MV-4-11 (cell line): ENCODE measurements at regions not wholly inside any gene's neighbourhood (a gene's known extent, or its start where the extent isn't known, plus 50 kb on each side); places are given as distances from the start of the nearest gene placed in this dataset.
A peak's percentile ranks its signal among the peaks of the same experiment; 100 is the strongest.

Experiments used
- DNase-seq: peaks from one replicate; lab custom pipeline; 2025; lab: John Stamatoyannopoulos, UW

GRCh38 chr5:135702191-135702590, 123.4 kb upstream of the CXCL14 start:
- no peak for DNase-seq

- no peak for DNase-seq
Observed at GRCh38 chr5:135700731-135701130, 121.9 kb upstream of the CXCL14 start.

GRCh38 chr5:135697959-135698345, 119.2 kb upstream of the CXCL14 start:
- DNase-seq, result no peak

- no peak for DNase-seq
Observed at GRCh38 chr5:135697251-135697958, 118.6 kb upstream of the CXCL14 start.

GRCh38 chr5:135696317-135696716, 117.5 kb upstream of the CXCL14 start:
- no peak for DNase-seq

GRCh38 chr5:135695656-135696313, 117.0 kb upstream of the CXCL14 start:
- no peak for DNase-seq

GRCh38 chr5:135694906-135695305, 116.1 kb upstream of the CXCL14 start:
- DNase-seq, result no peak

- DNase-seq, result no peak
Observed at GRCh38 chr5:135694012-135694411, 115.2 kb upstream of the CXCL14 start.

- DNase-seq, result no peak
Observed at GRCh38 chr5:135693371-135693955, 114.7 kb upstream of the CXCL14 start.

GRCh38 chr5:135691044-135691443, 112.3 kb upstream of the CXCL14 start:
- no peak for DNase-seq

GRCh38 chr5:135690466-135690865, 111.7 kb upstream of the CXCL14 start:
- no peak for DNase-seq

GRCh38 chr5:135689506-135689905, 110.7 kb upstream of the CXCL14 start:
- DNase-seq, result no peak

- DNase-seq, result no peak
Observed at GRCh38 chr5:135688385-135688784, 109.6 kb upstream of the CXCL14 start.

GRCh38 chr5:135683189-135683588, 104.4 kb upstream of the CXCL14 start:
- DNase-seq, result no peak

- DNase-seq, result no peak
Observed at GRCh38 chr5:135680713-135681112, 101.9 kb upstream of the CXCL14 start.

GRCh38 chr5:135678640-135679268, 100.0 kb upstream of the CXCL14 start:
- DNase-seq, result no peak

- no peak for DNase-seq
Observed at GRCh38 chr5:135671966-135672365, 93.2 kb upstream of the CXCL14 start.

GRCh38 chr5:135671052-135671705, 92.4 kb upstream of the CXCL14 start:
- peak; percentile 65 for DNase-seq

- no peak for DNase-seq
Observed at GRCh38 chr5:135670588-135670987, 91.8 kb upstream of the CXCL14 start.

GRCh38 chr5:135669416-135669815, 90.6 kb upstream of the CXCL14 start:
- DNase-seq, result peak; percentile 32

- no peak for DNase-seq
Observed at GRCh38 chr5:135667673-135668072, 88.9 kb upstream of the CXCL14 start.

- no peak for DNase-seq
Observed at GRCh38 chr5:135667204-135667603, 88.4 kb upstream of the CXCL14 start.
